ENCODE measurements at regions not wholly inside any gene's neighbourhood (a gene's known extent, or its start where the extent isn't known, plus 50 kb on each side); places are given as distances from the start of the nearest gene placed in this dataset.

GRCh38 chr20:11186301-11187008 is 512.7 kb upstream of the JAG1 start:
- Histone ChIP-seq H3K27ac (no peak overlapping the region), H3K9me3 (no peaks in the 10 kb centered on the region), H3K36me3 (no peaks in the 10 kb centered on the region), H3K27me3 (no peaks in the 10 kb centered on the region), H3K4me1 (no peaks in the 10 kb centered on the region), H3K4me3 (no peak overlapping the region)
- WGBS, 2 donors: 60 to 82% methylated on average over 3 of the region's 3 CpGs
- no peak for DNase-seq
- intact Hi-C loops (cut with DNase I): no loop called here
- TF ChIP-seq POLR2A (IDR thresholded peaks at IDR 0.05) (no peak), POLR2AphosphoS5 (IDR thresholded peaks at IDR 0.05) (no peak), EP300 (IDR thresholded peaks at IDR 0.05) (no peak)
- TF ChIP-seq, protein P1, sequence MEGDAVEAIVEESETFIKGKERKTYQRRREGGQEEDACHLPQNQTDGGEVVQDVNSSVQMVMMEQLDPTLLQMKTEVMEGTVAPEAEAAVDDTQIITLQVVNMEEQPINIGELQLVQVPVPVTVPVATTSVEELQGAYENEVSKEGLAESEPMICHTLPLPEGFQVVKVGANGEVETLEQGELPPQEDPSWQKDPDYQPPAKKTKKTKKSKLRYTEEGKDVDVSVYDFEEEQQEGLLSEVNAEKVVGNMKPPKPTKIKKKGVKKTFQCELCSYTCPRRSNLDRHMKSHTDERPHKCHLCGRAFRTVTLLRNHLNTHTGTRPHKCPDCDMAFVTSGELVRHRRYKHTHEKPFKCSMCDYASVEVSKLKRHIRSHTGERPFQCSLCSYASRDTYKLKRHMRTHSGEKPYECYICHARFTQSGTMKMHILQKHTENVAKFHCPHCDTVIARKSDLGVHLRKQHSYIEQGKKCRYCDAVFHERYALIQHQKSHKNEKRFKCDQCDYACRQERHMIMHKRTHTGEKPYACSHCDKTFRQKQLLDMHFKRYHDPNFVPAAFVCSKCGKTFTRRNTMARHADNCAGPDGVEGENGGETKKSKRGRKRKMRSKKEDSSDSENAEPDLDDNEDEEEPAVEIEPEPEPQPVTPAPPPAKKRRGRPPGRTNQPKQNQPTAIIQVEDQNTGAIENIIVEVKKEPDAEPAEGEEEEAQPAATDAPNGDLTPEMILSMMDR (IDR thresholded peaks at IDR 0.05): no peak

DNA sequence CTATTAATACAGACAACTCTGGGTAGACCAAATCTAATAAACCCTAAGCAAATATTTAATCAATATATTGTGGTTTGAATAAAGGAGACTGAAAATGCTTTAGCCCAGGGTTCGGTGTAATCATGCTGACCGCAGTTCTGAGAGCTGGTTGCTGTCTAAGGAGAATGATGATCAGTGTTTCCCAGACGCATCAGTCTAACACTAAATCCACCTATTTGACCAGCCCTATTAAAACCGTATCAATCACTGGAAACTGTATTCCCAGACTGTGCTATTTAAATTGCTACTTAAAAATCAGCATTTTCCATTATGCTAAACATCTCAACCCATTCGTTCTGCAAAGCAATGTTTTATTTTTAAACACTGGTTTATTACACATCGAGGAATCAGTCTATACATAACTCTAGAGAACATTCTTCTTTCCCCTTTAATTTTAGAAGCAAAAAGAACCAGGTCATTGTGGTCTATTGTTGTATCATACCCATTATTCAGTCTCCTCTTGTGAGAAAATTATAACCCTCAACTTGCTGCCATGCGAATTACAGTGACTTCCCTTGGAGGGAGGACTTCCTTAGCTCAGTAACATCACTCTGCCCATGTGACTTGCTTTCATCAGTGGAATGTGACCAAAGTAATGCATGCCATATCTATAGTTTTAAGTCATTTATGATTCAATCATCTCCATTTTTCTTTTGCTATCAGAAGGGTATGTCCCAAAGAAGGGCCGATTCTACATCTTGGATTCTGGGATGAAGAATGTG is 515.2 kb upstream of the JAG1 start:
- Histone ChIP-seq H3K27ac (no peak overlapping the region), H3K4me3 (no peak overlapping the region), H3K9me3 (no peaks in the 10 kb centered on the region), H3K36me3 (no peaks in the 10 kb centered on the region), H3K27me3 (no peaks in the 10 kb centered on the region), H3K4me1 (no peaks in the 10 kb centered on the region)
- no peak for DNase-seq
- intact Hi-C loops (cut with DNase I): no loop called here
- TF ChIP-seq EP300 (IDR thresholded peaks at IDR 0.05): no peak
- TF ChIP-seq POLR2AphosphoS5 (IDR thresholded peaks at IDR 0.05): no peak
- TF ChIP-seq, protein P1 (IDR thresholded peaks at IDR 0.05): no peak
- no peak for TF ChIP-seq POLR2A (IDR thresholded peaks at IDR 0.05)
- WGBS, 2 donors: 85 to 88% methylated on average over 8 of the region's 8 CpGs

DNA sequence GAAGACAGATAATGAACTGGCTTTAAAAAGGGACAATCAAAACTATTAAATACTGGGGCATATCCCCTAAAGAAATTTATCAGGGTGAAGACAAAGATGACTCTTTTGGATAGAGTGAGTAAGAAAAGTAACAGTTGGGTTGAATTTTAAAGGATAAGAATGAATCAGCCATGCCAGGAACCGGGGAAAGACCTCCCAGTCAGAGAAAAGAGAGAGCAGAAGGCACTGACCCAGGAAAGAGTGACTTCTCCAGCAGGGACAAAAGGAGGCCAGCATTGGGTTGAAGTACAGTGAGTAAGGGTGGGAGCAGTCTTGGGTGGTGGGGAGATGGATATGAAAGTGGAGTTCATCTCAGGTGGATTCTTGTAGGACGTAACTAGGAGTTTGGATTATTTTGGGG is 516.9 kb upstream of the JAG1 start:
- H3K4me3 ChIP-seq: no peak overlapping the region
- H3K9me3 ChIP-seq: no peaks in the 10 kb centered on the region
- intact Hi-C loops (cut with DNase I): no loop called here
- H3K27me3 ChIP-seq: no peaks in the 10 kb centered on the region
- H3K27ac ChIP-seq: no peak overlapping the region
- TF ChIP-seq POLR2A (IDR thresholded peaks at IDR 0.05) (no peak), POLR2AphosphoS5 (IDR thresholded peaks at IDR 0.05) (no peak), EP300 (IDR thresholded peaks at IDR 0.05) (no peak)
- TF ChIP-seq, protein P1 (IDR thresholded peaks at IDR 0.05): no peak
- H3K36me3 ChIP-seq: no peaks in the 10 kb centered on the region
- DNase-seq: no peak
- no peaks in the 10 kb centered on the region for H3K4me1 ChIP-seq
- 91 to 92% methylated on average over 2 of the region's 2 CpGs for WGBS, 2 donors

- 91 to 95% methylated on average over 1 of the region's 1 CpG for WGBS, 2 donors
- no peak for DNase-seq
- Histone ChIP-seq H3K4me3 (no peak overlapping the region), H3K4me1 (peaks cover 0 to 6% (median 3%) of the 10 kb centered on the region in 4 donors), H3K36me3 (no peaks in the 10 kb centered on the region), H3K27me3 (no peaks in the 10 kb centered on the region), H3K27ac (no peak overlapping the region), H3K9me3 (no peaks in the 10 kb centered on the region)
- intact Hi-C loops (cut with DNase I): no loop called here
- TF ChIP-seq POLR2A (IDR thresholded peaks at IDR 0.05) (no peak), EP300 (IDR thresholded peaks at IDR 0.05) (no peak), POLR2AphosphoS5 (IDR thresholded peaks at IDR 0.05) (no peak)
- TF ChIP-seq, protein P1 (IDR thresholded peaks at IDR 0.05): no peak
These were observed 518.3 kb upstream of the JAG1 start for GRCh38 chr20:11192106-11192505.

Measured in sigmoid colon (tissue), 6 donors.